ENCODE measurements at regions not wholly inside any gene's neighbourhood (a gene's known extent, or its start where the extent isn't known, plus 50 kb on each side); places are given as distances from the start of the nearest gene placed in this dataset.

DNA sequence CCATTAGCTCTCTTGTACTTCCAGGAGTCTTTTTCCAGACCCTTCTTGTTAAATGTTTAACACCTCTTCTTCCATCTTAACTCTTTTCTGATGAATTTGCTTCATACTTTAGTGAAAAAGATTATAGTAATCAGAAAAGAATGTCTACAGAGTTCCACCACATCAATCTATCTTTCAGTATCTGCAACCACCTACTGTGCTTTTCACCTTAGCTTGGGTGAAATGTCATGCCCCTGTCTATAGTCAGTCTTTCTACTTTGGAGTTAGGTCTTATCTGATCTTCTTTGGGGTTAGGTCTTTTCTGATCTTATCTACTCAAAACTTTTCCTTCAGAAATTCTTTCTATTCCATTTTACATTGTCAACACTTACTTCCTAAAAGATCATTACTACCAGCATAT, 1310.2 kb downstream of the PCDH7 start:
- H3K27ac ChIP-seq (ENCODE audit: low read depth, low read length, poor library complexity, severe bottlenecking), result no peak overlapping the region
- no peaks in the 10 kb centered on the region for H3K9me3 ChIP-seq (ENCODE audit: low read length)
- no peak overlapping the region for H3K4me3 ChIP-seq (ENCODE audit: low read depth, low read length, poor library complexity, severe bottlenecking)
- no peak overlapping the region for H3K4me2 ChIP-seq (ENCODE audit: low read length)
- no peaks in the 10 kb centered on the region for H3K4me1 ChIP-seq (ENCODE audit: insufficient read depth, low read length, severe bottlenecking)
- H3K9ac ChIP-seq (ENCODE audit: low read length), result no peak overlapping the region
- H3K27me3 ChIP-seq (ENCODE audit: insufficient read depth, low read length), result no peaks in the 10 kb centered on the region
- H3K36me3 ChIP-seq (ENCODE audit: insufficient read depth, low read length), result no peaks in the 10 kb centered on the region
- no peak overlapping the region for H2AFZ ChIP-seq (ENCODE audit: low read length)
- no peaks in the 10 kb centered on the region for H4K20me1 ChIP-seq (ENCODE audit: insufficient read depth, low read length)
- no peak for TF ChIP-seq EZH2 (IDR thresholded peaks at IDR 0.05; ENCODE audit: borderline replicate concordance, low read length)
- TF ChIP-seq, protein P1, sequence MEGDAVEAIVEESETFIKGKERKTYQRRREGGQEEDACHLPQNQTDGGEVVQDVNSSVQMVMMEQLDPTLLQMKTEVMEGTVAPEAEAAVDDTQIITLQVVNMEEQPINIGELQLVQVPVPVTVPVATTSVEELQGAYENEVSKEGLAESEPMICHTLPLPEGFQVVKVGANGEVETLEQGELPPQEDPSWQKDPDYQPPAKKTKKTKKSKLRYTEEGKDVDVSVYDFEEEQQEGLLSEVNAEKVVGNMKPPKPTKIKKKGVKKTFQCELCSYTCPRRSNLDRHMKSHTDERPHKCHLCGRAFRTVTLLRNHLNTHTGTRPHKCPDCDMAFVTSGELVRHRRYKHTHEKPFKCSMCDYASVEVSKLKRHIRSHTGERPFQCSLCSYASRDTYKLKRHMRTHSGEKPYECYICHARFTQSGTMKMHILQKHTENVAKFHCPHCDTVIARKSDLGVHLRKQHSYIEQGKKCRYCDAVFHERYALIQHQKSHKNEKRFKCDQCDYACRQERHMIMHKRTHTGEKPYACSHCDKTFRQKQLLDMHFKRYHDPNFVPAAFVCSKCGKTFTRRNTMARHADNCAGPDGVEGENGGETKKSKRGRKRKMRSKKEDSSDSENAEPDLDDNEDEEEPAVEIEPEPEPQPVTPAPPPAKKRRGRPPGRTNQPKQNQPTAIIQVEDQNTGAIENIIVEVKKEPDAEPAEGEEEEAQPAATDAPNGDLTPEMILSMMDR (IDR thresholded peaks at IDR 0.05; ENCODE audit: low read length), result no peak
- no peaks in the 10 kb centered on the region for H3K9me2 ChIP-seq (ENCODE audit: low read depth, low read length)
- no peaks in the 10 kb centered on the region for H3F3A ChIP-seq (ENCODE audit: insufficient read depth, low read length)
- H3K79me2 ChIP-seq (ENCODE audit: insufficient read depth, low read length), result no peaks in the 10 kb centered on the region

DNA sequence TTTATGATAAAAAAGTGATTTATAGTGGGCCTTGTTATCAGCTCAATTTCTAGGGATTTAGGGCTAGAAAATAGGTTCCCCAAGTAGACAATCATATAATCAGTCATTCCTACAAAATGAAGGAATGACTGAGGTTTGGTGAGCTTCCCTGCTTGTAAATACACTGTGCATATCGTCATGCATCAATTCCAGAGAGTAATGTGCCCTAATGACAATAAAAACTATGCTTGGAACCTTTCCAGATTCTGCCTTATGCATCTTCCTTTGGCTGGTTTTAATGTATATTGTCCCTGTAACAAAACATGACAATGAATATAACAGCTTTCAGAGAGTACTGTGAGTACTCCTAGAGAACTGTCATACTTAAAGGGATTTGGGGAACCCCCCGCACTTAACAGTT, 1310.9 kb downstream of the PCDH7 start:
- Histone ChIP-seq H3K9me3 (ENCODE audit: low read length) (no peaks in the 10 kb centered on the region), H3K27ac (ENCODE audit: low read depth, low read length, poor library complexity, severe bottlenecking) (no peak overlapping the region), H3K36me3 (ENCODE audit: insufficient read depth, low read length) (no peaks in the 10 kb centered on the region), H3K9ac (ENCODE audit: low read length) (no peak overlapping the region), H2AFZ (ENCODE audit: low read length) (no peak overlapping the region), H3K79me2 (ENCODE audit: insufficient read depth, low read length) (no peaks in the 10 kb centered on the region), H3K27me3 (ENCODE audit: insufficient read depth, low read length) (no peaks in the 10 kb centered on the region), H4K20me1 (ENCODE audit: insufficient read depth, low read length) (no peaks in the 10 kb centered on the region), H3K4me2 (ENCODE audit: low read length) (no peak overlapping the region), H3K4me1 (ENCODE audit: insufficient read depth, low read length, severe bottlenecking) (no peaks in the 10 kb centered on the region), H3K4me3 (ENCODE audit: low read depth, low read length, poor library complexity, severe bottlenecking) (no peak overlapping the region), H3K9me2 (ENCODE audit: low read depth, low read length) (no peaks in the 10 kb centered on the region), H3F3A (ENCODE audit: insufficient read depth, low read length) (no peaks in the 10 kb centered on the region)
- TF ChIP-seq EZH2 (IDR thresholded peaks at IDR 0.05; ENCODE audit: borderline replicate concordance, low read length), result no peak
- TF ChIP-seq, protein P1 (IDR thresholded peaks at IDR 0.05; ENCODE audit: low read length), result no peak

DNA sequence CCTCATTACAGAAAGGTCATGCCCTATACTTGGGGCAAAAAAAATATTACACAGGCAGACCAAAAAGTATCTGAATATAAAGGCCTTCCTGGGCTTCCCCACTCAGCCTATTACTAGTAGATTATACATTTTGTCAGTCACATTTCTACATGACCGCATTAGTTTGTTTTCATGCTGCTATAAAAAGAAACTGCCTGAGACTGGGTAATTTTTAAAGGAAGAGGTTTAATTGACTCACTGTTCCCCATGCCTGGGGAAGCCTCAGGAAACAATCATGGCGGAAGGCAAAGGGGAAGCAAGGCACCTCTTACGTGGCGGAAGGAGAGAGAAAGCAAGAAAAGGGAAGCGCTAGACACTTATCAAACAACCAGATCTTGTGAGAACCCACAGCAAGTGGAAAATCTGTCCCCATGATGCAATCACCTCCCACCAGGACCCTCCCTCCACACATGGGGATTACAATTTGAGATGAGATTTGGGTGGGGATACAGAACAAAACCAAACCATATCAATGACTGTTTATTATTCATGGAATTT, 1312.0 kb downstream of the PCDH7 start:
- no peaks in the 10 kb centered on the region for H3F3A ChIP-seq (ENCODE audit: insufficient read depth, low read length)
- no peak overlapping the region for H2AFZ ChIP-seq (ENCODE audit: low read length)
- no peak overlapping the region for H3K4me2 ChIP-seq (ENCODE audit: low read length)
- no peaks in the 10 kb centered on the region for H3K4me1 ChIP-seq (ENCODE audit: insufficient read depth, low read length, severe bottlenecking)
- H3K9ac ChIP-seq (ENCODE audit: low read length), result no peak overlapping the region
- no peaks in the 10 kb centered on the region for H4K20me1 ChIP-seq (ENCODE audit: insufficient read depth, low read length)
- H3K27me3 ChIP-seq (ENCODE audit: insufficient read depth, low read length), result no peaks in the 10 kb centered on the region
- no peak for TF ChIP-seq EZH2 (IDR thresholded peaks at IDR 0.05; ENCODE audit: borderline replicate concordance, low read length)
- TF ChIP-seq, protein P1 (IDR thresholded peaks at IDR 0.05; ENCODE audit: low read length), result no peak
- H3K4me3 ChIP-seq (ENCODE audit: low read depth, low read length, poor library complexity, severe bottlenecking), result no peak overlapping the region
- H3K36me3 ChIP-seq (ENCODE audit: insufficient read depth, low read length), result no peaks in the 10 kb centered on the region
- no peaks in the 10 kb centered on the region for H3K9me3 ChIP-seq (ENCODE audit: low read length)
- H3K79me2 ChIP-seq (ENCODE audit: insufficient read depth, low read length), result no peaks in the 10 kb centered on the region
- H3K9me2 ChIP-seq (ENCODE audit: low read depth, low read length), result no peaks in the 10 kb centered on the region
- H3K27ac ChIP-seq (ENCODE audit: low read depth, low read length, poor library complexity, severe bottlenecking), result no peak overlapping the region

All from OCI-LY1 (cell line).